GF-D8 (cell line): ENCODE measurements at regions not wholly inside any gene's neighbourhood (a gene's known extent, or its start where the extent isn't known, plus 50 kb on each side); places are given as distances from the start of the nearest gene placed in this dataset.
"Not testable (repeated sequence)": the region's sequence is repeated elsewhere in the genome, so short reads cannot be mapped to it uniquely, and the experiment has no call there.

ENCODE experiments used
- DNase-seq: peaks from one replicate; lab custom pipeline; 2025; lab: John Stamatoyannopoulos, UW

DNA sequence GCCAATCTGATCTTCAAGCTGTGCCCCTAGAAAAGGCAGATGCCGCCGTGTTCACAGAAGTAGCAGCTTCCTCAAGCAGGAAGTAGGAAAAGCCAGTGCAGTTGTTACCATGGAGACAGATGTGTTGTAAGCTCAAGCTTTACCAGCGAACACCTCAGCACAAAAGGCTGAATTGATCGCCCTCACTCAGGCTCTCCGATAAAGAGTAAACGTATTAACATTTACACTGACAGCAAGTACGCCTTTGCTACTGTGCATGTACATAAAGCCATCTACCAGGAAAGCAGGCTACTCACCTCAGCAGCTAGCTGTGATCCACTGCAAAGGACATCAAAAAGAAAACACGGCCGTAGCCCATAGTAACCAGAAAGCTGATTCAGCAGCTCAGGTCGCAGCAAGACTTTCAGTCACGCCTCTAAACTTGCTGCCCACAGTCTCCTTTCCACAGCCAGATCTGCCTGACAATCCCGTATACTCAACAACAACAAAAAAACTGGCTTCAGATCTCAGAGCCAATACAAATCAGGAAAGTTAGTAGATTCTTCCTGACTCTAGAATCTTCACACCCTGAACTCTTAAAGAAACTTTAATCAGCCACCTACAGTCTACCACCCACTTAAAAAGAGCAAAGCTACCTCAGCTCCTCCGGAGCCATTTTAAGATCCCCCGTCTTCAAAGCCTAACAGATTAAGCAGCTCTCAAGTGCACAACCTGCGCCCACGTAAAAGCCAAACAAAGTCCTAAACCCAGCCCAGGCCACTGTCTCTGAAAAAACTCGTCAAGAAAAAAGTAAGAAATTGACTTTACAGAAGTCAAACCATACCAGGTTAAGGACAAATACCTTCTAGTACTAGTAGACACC is 160.0 kb downstream of the DEFB131A start:
- not testable (repeated sequence) for DNase-seq

DNA sequence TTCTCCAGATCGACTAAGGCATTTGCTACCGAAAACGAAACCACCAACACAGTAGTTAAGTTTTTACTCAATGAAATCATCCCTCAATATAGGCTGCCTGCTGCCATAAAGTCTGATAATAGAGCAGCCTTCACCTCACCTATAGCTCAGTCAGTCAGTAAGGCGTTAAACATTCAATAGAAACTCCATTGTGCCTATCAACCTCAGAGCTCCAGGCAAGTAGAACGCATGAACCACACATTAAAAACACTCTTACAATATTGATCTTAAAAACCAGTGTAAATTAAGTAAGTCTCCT is 160.6 kb downstream of the DEFB131A start:
- not testable (repeated sequence) for DNase-seq

DNA sequence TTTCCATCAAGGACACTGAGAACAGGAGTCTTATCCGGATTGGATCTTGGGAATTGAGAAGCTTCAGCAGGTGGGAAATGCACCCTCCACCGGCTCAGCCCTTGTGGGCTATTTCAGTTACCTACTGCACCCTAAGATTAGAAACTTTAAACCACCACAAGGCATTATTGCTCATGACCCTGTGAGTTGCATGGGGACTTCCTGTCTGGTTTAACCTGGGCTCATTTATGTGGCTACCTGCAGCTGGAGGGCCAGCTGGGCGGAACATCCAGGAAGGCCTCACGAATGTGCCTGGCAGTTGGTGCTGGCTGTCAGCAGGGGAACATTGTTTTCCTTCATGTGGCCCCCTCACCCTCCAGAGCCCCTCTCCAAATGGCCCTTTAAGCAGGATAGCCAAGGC is 164.1 kb downstream of the DEFB131A start:
- DNase-seq: no peak

DNA sequence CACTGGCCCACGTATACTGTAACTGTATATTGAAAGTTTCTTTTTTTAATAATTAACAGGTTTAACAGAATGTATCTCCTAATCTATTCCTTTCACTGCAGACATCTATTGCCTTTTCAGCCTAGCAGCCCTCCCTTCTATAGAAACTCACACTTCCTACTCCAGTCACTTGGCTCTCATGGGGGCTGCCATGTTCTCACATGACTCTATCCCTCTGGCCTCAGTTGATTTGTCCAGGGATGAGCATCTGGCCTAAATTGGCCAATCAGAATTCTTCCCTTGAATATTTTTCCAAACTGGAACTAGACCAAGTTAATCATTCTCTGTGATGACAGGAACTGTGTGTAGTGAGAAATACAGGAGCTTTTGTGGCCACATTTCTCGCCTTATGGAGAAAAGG is 166.1 kb downstream of the DEFB131A start:
- DNase-seq: not testable (repeated sequence)

DNA sequence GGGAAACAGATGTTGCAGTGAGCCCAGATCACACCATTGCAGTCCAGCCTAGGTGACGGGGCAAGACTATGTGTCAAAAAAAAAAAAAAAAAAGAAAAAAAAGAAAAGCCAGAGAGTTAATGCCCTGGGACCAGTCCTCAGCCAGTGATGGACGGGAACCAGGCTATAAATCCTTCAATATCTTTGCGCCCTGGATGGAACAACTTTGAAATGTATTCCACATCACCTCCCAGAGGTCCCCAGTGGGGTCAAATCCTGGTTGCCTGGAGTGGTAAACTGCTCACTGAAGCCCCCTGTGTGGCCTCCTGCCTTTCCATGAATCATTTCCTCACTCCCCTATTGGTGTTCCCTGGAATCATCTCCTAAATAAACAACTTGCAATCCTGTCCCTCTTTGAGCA is 166.9 kb downstream of the DEFB131A start:
- no peak for DNase-seq

DNA sequence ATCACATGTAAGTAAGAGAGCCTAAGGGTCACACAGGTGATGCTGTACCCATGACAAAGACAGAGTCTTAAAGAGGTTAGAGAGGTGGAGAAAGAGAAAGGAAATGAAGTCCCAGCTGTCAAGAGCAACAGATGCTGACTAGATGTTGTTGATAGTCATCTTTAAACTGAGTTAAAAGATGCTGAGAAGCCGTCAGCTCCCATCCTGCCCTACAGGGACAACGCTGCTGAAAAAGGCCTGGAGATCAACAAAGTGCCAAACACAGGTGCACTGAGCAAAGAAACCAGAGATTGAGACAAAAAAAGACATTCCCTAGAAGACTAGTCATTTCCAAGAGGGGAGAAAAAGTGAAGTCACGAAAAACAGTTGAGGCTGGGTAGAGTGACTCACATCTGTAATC is 145.0 kb upstream of the DRD5 start:
- not testable (repeated sequence) for DNase-seq

DNA sequence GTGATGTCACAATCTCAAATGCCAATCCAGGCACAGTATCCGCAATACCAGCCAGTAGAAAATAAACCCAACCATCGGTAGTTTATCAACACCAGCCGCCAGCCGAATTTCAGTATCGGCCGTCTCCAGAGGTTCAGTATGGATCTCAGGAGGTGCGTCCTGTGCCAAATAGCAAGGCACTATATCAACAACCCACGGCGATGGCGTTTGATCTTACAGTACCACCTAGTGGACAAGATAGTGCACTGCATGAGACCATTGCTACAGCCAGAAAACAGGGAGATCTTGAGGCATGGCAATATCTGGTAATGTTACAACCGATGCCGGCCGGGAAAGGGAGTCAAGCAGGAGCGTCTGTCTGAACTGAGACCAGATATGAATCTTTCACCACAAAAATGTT is 121.8 kb upstream of the DRD5 start:
- not testable (repeated sequence) for DNase-seq

DNA sequence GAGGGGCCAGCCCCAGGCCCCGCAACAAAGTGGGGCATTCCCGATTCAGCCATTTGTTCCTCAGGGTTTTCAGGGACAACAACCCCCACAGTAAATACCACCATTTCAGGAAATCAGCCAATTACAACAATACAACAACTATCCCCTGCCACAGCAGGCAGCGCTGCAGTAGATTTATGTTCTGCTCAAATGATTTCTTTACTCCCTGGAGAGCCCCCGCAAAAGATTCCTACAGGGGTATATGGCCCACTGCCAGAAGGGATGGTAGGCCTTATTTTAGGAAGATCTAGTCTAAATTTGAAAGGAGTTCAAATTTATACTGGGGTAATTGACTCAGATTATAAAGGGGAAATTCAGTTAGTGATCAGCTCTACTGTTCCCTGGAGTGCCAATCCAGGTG is 120.5 kb upstream of the DRD5 start:
- not testable (repeated sequence) for DNase-seq

DNA sequence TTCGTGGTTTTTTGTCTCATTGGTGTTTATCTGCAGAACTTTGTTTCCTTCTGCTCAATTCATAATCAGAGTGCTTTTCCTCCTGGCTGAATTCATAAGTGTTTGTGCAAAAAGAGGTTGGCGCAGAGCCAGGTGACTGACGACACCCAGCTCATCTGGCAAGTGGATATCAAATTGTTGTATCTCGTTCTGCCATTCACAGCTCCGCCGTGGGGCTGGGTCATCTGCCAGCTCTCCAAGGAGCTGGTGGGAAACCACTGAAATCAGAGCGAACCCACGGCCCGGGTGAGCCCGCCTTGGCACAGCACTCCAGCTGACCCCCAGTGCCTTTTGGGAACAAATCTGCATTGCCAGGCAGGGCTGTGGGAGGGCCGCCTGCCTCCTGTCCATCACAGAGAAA is 110.7 kb upstream of the DRD5 start:
- not testable (repeated sequence) for DNase-seq

DNA sequence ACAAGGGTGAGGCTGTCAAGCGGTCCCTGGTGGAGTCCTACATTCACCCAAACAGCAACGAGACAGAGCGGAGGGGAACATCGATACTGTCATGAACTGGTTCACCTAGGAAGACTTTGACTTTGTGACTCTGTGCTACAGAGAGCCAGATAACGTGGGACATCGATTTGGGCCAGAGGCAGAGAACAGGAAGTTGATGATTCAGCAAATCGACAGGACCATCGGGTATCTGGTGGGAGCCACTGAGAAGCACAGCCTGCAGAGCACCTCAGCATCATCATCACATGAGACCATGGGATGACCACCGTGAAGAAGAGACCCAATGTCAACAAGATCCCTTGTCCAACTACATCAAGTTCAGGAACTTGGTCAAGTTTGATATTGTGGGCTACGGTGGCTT is 104.1 kb upstream of the DRD5 start:
- not testable (repeated sequence) for DNase-seq

DNA sequence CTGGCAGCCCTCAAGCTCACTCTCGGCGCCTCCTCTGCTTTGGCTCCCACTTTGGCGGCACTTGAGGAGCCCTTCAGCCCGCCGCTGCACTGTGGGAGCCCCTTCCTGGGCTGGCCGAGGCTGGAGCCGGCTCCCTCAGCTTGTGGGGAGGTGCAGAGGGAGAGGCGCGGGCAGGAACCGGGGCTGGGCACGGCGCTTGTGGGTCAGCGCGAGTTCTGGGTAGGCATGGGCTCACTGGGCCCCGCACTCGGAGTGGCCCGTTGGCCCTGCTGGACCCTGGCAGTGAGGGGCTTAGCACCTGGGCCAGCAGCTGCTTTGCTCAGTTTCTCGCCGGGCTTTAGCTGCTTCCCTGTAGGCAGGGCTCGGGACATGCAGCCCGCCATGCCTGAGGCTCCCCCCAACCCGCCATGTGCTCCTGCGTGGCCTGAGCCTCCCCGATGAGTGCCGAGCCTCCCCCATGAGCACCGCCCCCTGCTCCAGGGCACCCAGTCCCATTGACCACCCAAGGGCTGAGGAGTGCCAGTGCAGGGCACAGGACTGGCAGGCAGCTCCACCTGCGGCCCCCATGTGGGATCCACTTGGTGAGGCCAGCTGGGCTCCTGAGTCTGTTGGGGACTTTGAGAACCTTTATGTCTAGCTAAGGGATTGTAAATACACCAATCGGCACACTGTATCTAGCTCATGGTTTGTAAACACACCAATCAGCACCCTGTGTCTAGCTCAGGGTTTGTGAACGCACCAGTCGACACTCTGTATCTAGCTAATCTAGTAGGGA is 101.5 kb upstream of the DRD5 start:
- no peak for DNase-seq

DNA sequence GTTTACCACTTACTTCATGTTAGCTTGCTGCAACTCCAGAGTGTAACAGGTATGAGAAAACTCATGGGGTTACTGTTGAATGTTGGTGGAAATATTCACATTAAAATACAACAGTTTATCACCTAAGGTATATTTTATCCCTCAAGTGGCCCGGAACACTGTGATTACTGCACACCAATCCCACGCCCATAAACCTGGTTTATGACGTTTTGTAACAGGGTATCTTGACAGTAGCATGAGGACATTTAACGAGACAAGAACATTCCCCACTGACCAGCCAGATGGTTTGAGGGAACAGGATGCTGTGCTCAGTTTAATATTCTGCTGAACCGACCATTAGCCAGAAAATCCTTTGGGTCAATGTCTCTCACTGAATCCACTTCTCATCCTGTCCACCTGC is 98.3 kb upstream of the DRD5 start:
- not testable (repeated sequence) for DNase-seq

DNA sequence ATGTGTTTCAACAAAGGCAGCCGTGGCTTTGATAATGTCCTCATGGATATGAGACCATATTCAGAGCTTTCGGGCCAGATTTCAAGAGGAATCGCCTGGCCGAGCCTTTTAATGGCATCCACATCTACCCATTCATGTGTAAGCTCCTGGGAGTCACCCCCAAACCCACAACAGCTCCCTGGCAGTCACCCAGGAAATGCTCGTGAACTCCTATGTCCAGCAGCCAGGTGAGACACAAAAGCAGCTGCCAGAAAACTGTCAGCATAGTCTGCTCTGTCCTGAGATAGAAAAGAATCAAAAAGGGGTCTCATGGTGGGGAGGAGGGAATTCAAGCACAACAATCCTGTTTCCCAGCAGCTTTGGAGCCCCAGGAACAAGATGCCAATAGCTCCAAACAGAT is 96.4 kb upstream of the DRD5 start:
- DNase-seq: not testable (repeated sequence)

DNA sequence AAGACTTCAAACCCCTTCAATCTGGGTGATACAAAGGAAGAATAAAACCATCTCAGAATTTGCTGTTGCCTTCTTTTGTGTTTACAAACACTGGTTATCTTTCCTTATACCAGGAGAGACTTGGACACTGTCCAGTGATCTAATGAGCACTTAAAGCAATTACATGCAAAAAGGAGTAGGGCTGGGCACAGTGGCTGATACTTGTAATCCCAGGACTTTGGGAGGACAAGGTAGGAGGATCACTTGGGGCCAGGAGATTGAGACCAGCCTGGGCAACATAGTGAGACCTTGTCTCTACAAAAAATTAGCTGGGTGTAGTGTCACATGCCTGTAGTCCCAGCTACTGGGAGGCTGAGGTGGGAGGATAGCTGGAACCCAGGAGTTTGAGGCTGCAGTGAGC is 95.7 kb upstream of the DRD5 start:
- DNase-seq: no peak

DNA sequence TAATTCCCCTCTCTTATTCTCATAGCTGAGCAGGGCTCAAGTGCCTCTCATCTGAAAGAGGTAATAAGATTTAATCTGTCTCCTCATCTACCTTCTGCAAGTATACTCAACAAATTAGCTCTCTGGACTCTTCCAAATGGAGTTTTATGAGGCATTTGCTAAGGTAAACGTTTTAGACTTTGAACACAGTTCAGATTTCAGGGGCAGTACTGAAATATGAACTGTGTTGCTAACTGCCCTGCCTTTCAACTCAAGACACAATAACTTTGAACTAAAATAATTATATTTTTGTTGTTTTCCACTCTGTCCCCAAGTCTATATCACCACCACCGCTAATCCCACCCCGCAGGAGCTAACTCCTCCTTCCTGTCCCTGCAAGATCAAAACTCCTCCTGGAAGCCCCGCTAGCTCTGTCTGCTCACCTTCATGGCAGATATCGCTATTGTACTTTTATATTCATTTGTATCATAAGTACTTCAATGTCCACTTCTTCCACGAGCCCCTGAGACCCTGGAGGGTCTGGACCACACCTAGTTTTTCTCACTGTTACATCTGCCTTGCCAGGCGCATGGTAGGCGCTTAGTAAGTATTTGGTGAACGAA is 90.7 kb upstream of the DRD5 start:
- not testable (repeated sequence) for DNase-seq

DNA sequence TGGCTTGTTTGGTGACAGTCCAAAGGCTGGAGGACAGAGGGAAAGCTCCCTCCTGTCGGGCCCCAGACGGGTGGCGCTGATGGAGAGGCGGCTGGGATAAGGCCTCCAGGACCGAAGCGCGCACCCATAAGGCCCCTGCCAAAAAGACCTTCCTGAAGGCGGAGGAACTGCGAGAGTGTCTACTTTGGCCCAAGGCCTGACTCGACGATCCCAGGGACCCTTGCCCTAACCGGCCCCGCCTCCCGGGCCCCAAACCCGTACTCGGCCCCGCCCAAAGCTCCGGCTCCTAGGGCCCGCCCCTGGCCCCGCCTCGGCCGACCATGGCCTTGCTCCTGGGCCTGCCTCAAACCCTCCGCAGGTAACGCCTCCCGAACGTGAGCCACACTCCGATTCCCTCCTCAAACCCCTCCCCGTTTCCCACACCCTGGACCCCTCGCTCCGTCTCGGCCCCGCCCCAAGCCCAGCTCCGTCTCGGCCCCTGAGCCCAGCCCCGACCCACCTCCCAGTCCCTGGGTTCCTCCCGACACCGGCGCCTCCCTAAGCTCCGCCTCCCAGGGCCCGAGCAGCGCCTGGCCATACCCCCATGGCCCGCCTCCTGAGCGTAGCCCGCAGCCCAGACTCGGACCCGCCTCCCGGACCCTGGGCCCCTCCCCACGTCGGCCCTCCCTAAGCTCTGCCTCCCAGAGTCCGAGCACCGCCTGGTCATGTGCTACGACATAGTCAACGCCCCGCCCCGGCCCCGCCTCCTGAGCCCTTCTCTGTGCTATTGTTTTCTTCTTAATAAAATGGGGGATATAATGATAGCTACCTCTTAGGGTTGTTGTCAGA is 90.0 kb upstream of the DRD5 start:
- no peak for DNase-seq

DNA sequence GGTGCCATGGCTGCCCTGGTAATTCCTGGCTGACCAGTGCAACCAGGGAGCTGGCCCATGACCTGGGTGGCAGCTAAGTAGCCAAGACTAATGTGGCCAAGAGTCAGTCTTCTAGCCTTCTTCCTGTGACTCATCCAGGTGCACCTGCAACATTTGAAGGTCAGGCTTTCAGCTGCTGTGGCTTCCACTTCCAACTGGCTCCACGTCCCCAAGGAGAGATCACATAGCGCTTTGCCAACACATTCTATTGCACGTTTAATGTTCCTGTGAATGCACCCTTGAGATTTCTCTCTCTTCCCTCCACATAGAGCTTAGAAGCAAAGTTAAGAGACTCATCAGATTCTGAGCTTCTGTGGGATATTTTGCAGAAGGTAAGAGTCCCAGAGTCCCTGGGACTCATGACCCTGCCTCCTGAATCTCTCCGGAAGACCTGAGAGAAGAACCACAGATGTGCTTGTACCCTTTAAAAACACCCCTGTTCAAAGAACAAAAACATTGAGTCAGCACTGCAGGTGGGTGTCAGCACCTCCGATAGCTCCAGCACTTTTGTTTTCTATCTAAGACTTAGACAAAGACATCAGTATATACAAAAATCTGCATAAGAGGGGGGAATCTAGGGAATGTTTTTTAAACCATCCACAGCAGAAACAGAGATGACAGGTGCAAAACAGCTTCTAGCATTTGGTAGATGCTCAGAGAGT is 88.5 kb upstream of the DRD5 start:
- DNase-seq: not testable (repeated sequence)

DNA sequence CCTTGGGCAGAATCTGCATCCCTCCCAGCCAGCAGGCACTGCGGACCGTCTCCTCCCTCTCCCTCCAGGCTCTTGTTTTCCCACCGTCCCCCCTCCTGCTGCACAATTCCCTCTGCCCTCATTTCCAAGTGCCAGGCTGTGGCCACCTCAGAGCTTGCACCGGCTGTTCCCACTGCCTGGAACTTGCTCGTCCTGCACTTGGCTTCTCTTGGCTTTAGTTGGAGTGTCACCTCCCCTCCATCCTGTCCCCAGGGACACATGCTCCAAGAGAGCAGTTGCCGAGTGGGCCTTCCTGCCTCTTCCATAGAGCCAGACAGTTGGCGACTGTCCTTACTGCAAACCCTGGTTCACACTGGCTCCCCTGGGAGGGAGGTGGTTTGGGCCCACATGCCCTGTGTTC is 87.0 kb upstream of the DRD5 start:
- not testable (repeated sequence) for DNase-seq

DNA sequence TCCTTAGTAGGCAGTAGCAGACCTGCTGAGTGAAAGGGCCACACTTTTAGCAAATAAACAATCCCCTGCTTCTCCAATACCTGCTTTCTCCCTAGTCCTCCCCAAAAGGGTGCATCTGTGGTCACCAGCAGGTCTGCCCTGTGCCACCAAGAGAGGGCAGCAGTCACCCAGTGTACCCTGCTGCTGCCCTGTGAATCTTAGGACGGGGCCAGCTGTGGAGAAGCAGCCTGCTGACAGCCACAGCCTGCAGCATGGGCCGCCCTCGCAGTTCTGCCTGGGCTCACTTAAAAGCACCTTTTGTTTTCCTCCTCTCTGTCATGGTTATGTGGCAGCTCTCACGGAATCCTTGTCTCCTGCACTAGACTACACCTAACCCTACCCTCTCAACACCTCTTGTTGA is 85.4 kb upstream of the DRD5 start:
- DNase-seq: not testable (repeated sequence)

DNA sequence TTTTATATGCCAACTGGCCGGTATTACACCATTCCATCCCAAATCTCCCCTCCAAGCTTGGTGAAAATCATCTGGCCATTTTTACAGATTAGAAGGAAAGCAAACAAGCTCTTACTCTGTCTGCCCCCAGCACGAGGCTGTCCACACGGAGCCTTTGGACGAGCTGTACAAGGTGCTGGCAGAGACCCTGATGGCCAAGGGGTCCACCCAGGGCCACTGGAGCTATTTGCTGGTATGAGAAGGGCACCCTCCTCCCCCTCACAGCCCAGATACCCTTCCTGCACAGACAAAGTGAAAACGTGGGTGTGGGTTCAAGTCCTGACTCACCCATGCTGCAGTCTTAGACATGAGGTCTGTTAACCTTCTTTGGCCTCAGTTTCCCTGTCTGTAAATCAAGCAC is 84.9 kb upstream of the DRD5 start:
- DNase-seq: not testable (repeated sequence)

DNA sequence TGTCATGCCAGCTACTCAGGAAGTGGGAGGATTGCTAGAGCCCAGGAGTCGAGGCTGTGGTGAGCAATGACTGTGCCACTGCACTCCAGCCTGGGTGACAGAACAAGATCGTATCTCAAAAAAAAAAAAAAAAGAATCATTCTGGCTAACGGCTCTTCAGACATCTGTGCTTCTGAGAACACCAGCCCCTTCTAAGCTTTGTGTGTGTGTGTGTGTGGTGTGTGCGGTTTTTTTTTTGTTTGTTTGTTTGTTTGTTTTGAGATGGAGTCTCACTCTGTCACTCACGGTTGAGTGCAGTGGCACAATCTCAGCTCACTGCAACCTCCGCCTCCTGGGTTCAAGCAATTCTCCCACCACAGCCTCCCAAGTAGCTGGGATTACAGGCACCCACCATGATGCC is 79.4 kb upstream of the DRD5 start:
- peak; percentile 21 for DNase-seq
